Uterus (tissue), 2 donors: ENCODE measurements at regions not wholly inside any gene's neighbourhood (a gene's known extent, or its start where the extent isn't known, plus 50 kb on each side); places are given as distances from the start of the nearest gene placed in this dataset.

Experiments used
- POLR2A ChIP-seq, 2 donors: fragments of 450-650 bp; IDR thresholded peaks; one replicate each; pipeline ENCODE4 v1.6.1; 2016; ENCODE audit warnings: antibody characterized with exemption in 2 of 2, mild to moderate bottlenecking in 1 of 2, moderate library complexity in 1 of 2
- TF ChIP-seq, protein P1 (sequence below), 4 experiments: fragments of 200-600 bp in 2 of 4; fragments of 450-650 bp in 2 of 4; sonication (generic) in 2 of 4; IDR thresholded peaks; one replicate each; pipeline ENCODE4 v1.5.1; 2016 to 2019; ENCODE audit warnings: antibody characterized with exemption in 4 of 4, mild to moderate bottlenecking in 2 of 4, moderate library complexity in 1 of 4

DNA sequence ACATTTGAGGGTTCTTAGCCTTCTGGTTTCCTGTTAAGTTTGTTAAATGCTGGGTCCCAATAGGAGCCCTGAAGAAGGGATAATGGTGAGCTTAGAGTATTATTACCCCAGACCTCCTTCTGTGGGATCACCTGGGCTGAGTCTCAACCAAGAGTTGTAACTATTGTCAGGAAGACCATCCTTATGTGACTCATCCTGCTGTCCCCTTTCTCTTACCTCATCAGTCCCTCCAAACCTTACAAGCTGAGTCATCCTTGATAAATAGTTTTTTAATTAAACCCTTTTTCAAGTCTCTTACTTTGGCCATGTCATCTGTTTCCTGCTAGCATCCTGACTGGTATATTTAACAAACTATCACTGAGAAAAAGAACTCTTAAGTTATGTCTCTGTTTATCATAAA, 502.8 kb downstream of the LRRC70 start:
- TF ChIP-seq, protein P1, sequence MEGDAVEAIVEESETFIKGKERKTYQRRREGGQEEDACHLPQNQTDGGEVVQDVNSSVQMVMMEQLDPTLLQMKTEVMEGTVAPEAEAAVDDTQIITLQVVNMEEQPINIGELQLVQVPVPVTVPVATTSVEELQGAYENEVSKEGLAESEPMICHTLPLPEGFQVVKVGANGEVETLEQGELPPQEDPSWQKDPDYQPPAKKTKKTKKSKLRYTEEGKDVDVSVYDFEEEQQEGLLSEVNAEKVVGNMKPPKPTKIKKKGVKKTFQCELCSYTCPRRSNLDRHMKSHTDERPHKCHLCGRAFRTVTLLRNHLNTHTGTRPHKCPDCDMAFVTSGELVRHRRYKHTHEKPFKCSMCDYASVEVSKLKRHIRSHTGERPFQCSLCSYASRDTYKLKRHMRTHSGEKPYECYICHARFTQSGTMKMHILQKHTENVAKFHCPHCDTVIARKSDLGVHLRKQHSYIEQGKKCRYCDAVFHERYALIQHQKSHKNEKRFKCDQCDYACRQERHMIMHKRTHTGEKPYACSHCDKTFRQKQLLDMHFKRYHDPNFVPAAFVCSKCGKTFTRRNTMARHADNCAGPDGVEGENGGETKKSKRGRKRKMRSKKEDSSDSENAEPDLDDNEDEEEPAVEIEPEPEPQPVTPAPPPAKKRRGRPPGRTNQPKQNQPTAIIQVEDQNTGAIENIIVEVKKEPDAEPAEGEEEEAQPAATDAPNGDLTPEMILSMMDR (IDR thresholded peaks at IDR 0.05) = no peak
- no peak for TF ChIP-seq POLR2A (IDR thresholded peaks at IDR 0.05)
